Activated T-helper 9 cell treated with anti-CD3 and anti-CD28 coated beads, Interleukin-2, amount 50 U/mL, for 16 hours (primary cell): ENCODE measurements at regions not wholly inside any gene's neighbourhood (a gene's known extent, or its start where the extent isn't known, plus 50 kb on each side); places are given as distances from the start of the nearest gene placed in this dataset.
"Not testable (repeated sequence)": the region's sequence is repeated elsewhere in the genome, so short reads cannot be mapped to it uniquely, and the experiment has no call there.

ENCODE experiments used
- DNase-seq: peaks from one replicate; pipeline ENCODE4 v3.0.0-alpha.2; 2020; ENCODE audit warnings: low read depth

DNA sequence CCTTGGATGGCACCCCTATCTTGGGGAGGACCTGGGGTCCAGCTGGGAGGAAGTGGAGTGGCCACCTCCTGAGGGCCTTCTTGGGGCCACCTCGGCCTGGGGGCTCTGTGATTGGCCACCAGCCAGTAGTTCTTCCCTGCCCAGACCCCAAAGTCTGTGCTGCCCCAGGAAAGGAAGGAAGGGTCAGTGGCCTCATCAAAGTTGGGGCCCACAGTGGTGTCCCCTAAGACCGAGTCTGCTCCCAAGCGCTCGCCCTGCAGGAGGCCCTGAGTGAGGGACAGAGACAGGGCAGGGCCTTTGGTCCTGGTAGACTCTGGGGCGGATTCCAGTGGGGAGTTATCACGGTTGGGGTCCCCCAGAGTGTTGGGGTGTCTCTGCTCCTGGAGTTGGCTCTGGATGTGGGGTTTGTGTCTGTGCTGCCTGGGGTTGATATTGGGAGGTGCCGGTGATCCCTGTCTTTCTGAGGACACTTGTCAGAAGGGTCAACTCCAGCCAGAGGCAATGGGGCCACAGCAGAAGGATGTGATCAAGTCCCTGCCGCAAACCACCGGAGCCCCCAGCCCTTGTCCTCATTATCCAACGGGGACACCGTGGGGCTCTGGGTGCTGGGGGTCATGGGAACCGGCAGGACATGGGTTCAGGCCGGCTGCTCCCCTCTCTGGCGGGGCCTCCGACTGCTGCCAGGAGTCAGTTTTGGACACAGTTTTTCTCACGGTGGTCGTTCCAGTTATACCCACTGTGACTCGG is 364.3 kb downstream of the TMEM121 start:
- DNase-seq: no peak

DNA sequence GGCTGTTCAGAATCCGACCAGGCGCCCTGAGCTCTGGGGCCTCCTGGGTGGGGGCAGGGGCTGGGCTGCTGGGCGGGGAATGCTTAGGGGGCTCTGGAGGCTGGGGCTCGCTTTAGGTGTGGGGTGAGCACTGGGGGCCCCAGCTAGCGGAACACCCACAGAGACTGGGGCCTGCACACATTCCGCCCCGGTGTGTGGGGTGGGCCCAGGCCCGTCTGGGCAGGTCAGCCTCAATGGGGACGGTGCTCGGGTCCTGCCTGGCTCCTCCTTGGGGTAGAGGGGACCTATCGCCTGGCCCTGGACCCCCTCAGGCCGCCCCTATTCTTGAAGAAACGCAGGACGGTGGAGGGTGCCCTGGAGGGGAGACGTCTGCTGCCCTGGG is 364.8 kb downstream of the TMEM121 start:
- no peak for DNase-seq

DNA sequence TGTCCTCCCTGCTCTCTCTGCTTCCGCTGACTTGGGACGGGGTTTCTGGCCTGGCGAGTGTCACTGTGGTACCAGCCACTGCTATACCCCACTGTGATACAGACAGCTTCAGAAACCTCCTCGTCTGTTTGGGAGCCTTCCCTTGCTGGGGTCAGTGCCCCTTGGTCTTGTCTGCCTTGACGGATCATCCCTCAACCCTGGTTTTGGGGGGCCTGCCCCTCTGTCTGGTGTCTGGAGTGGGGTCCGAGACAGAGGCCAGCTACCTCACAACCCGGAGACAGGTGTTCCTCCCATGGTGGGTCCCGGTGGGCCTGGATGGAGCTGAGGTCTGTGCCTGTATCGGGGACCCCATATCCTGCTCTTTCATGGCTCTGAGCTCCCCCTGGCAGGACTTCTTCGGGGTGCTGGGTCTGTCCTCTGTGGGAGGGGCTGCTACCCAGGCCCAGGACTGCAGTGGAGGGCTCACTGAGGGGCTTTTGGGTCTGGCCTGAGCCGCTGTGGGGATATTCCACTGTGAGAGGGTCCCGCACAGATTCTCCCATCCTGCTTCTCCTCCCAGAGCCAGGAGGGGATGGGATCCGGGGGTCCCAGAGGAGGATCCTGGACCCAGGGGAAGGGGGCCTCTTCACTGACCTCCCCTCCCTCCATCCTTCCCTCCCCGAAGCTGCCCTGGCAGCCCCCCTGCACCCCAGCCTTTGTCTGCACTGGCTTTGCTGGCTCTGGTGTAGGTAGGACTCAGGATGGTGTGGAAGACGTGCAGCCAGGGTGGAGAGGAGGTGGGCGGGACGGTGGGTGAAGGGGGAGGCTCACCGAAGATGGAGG is 365.5 kb downstream of the TMEM121 start:
- no peak for DNase-seq

- DNase-seq: not testable (repeated sequence)
Measured at GRCh38 chr14:105892453-105893441, 366.4 kb downstream of the TMEM121 start.

- DNase-seq: not testable (repeated sequence)
Measured at GRCh38 chr14:105893686-105894085, 367.3 kb downstream of the TMEM121 start.

- DNase-seq: no peak
Measured at GRCh38 chr14:105894125-105894977, 368.0 kb downstream of the TMEM121 start.

GRCh38 chr14:105894978-105895881 is 368.8 kb downstream of the TMEM121 start:
- DNase-seq: no peak

GRCh38 chr14:105896206-105896605 is 369.8 kb downstream of the TMEM121 start:
- DNase-seq: not testable (repeated sequence)

DNA sequence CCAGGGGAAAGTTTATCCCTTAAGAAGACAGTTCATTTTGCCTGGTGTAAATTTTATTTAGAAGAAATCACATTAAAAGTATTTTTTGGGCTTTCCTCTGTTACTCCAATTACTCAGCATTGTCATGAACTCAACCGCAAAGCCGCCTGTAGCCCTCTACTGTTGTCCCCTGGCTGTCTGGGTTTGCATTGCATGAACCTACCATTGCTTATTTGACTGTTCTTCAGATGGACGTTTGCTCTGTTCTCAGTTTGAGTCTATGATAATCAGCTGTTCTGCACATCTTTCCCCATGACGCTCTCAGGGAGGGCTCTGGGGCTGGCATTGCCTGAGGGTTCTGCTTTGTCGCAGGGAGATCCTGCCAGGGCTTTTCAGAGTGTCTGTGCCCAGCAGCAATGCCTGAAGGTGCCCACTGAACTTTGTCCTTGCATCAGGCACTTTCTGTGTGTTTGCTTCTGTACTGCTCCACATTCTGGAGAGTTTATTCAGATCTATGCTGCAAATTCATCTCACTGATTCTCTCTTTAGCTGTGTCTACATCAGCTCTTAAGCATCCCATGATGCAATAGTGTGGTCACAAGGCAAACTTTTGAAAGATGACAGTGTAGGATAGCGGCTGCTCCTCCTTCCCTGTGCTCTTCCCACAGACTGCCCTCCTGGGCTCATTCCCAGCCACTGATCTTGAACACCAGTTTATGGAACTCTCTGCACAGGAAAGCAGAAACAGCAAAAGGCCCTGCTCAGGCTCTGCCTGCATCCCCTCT is 370.8 kb downstream of the TMEM121 start:
- not testable (repeated sequence) for DNase-seq

DNA sequence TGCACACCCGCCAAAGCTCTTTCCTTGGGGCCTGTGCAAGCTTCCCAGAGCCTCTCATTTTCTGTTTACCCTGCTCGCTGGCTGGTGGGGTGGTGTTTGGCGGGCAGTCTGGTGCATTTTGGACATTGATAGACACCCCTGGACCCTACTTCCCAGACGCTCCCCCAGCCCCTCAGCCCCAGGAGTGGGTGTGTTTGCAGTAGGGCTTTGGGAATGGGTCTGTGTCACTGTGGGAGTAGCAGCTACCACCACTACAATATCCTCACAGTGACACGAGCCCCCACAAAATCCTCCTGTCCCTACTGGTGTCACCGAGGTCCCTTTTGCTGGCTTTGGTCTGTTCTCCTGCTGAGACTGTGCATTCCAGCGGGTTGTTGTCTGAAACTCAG is 371.3 kb downstream of the TMEM121 start:
- no peak for DNase-seq

GRCh38 chr14:105898482-105899010 is 372.2 kb downstream of the TMEM121 start:
- no peak for DNase-seq

GRCh38 chr14:105899071-105899641 is 372.8 kb downstream of the TMEM121 start:
- DNase-seq: no peak

GRCh38 chr14:105899657-105900397 is 373.4 kb downstream of the TMEM121 start:
- no peak for DNase-seq

- DNase-seq: no peak
Measured at GRCh38 chr14:105900398-105901160, 374.2 kb downstream of the TMEM121 start.

DNA sequence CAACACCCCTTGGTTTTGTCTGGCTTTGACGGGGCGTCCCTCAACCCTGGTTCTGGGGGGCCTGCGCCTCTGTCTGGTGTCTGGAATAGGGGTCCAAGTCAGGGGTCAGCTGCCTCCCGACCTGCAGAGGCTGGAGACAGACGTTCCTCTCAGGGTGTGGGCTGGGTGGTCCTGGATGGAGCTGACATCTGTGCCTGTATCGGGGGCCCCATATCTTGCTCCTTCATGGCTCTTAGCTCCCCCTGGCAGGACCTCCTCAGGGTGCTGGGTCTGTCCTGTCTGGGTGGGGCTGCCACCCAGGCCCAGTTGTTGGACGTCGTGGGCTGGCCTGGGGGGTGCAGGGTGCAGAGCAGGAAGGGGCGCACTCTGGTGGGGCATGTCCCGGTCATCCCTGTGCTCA is 374.8 kb downstream of the TMEM121 start:
- no peak for DNase-seq

DNA sequence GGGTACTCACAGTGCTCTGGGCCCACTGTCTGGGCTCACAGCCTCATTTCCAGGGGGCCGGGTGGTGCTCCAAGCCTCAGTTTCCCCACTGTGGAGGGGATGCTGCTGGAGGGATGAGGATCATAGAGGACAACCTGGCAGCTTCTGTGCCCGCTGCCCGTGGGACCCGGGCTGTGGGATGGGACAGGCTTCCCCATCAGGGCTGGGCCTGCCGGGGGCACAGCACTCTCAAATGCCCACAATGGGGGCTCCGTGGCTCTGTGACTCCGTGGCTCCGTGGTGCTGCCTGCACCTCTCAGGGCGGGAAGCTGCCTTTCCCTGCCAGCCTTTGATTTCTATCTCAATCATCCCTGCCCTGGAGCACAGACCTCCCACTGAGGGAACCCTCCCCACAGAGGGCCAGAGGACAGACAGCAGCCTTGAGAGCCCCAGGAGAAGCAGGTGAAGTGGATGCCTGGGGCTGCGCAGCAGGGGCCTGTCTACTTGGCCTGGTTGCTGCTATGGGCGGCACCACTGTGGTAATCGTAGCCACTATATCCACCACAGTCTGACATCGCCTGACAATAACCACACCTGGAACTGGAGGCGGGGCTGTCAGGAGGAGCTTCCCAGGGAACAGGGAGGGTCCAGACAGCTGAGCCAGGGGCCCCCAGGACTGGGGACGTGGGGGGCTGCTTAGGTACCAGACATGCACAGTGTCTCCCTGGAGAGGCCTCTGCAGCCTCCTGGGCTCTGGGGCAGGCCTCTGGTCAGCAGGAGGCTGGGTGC is 375.9 kb downstream of the TMEM121 start:
- no peak for DNase-seq

- not testable (repeated sequence) for DNase-seq
Measured at GRCh38 chr14:105902899-105903165, 376.4 kb downstream of the TMEM121 start.
